HK-2 (cell line): ENCODE measurements at regions not wholly inside any gene's neighbourhood (a gene's known extent, or its start where the extent isn't known, plus 50 kb on each side); places are given as distances from the start of the nearest gene placed in this dataset.

Source experiments
- DNase-seq: peaks from one replicate; pipeline ENCODE4 v3.0.0-alpha.2; 2018; ENCODE audit not compliant: unreplicated experiment

GRCh38 chr3:181081930-181082329, 92.4 kb upstream of the DNAJC19 start:
- DNase-seq = no peak

GRCh38 chr3:181076558-181076957, 87.0 kb upstream of the DNAJC19 start:
- DNase-seq = no peak

- no peak for DNase-seq
These were observed 85.6 kb upstream of the DNAJC19 start for GRCh38 chr3:181075098-181075497.

GRCh38 chr3:181066143-181067087, 76.9 kb upstream of the DNAJC19 start:
- no peak for DNase-seq

GRCh38 chr3:181056136-181056732, 66.7 kb upstream of the DNAJC19 start:
- no peak for DNase-seq

GRCh38 chr3:181054538-181054937, 65.0 kb upstream of the DNAJC19 start:
- DNase-seq = no peak

DNA sequence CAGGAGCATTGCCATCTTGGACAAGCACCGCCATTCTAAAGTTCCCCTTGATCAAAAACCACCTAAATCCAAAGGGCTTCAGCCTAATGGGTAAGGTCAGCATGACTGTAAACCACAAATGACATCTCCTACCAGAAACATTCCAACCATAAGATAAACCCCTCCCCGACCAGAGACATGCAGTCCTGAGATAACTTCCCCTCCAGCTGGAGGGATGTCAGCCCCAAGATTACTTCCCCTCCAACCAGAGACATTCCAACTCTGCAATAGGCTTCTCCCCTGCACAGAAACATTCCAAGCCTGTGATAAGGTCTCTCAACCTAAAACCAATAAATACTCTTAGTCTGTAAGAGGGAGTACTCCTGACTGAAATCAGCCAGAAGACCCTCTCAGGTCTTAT, 62.7 kb upstream of the DNAJC19 start:
- no peak for DNase-seq

GRCh38 chr3:181050738-181051137, 61.2 kb upstream of the DNAJC19 start:
- DNase-seq = no peak

DNA sequence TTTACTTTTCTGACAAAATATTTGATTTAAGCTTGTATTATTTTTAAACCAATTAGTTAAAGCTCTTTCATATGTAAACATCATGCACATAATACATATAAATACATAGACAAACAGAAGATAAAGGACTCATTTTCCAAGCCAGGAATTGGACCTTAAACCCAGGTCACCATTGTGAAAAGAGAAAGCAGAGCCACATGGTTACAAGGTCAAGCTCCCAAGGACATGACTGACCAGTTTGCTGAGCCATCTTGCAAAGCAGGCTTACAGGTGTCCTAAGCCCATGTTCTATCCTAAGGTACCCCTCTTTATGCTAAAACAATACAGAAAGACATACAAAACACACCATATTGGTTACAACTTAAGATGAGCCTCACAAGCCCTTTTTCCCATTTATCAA, 50.5 kb upstream of the DNAJC19 start:
- no peak for DNase-seq
